Fibroblast of the conjunctiva (primary cell): ENCODE measurements at regions not wholly inside any gene's neighbourhood (a gene's known extent, or its start where the extent isn't known, plus 50 kb on each side); places are given as distances from the start of the nearest gene placed in this dataset.
A peak's percentile ranks its signal among the peaks of the same experiment; 100 is the strongest.

ENCODE experiments used
- DNase-seq: peaks from one replicate; pipeline ENCODE4 v3.0.0-alpha.2; 2010; ENCODE audit warnings: low read depth

GRCh38 chr4:32042486-32043247 lies 1322.5 kb downstream of the PCDH7 start:
- no peak for DNase-seq

- no peak for DNase-seq
Observed at GRCh38 chr4:32043248-32043633, 1323.1 kb downstream of the PCDH7 start.

- no peak for DNase-seq
Observed at GRCh38 chr4:32061916-32062315, 1341.7 kb downstream of the PCDH7 start.

GRCh38 chr4:32073542-32073941 lies 1353.4 kb downstream of the PCDH7 start:
- DNase-seq, result no peak

GRCh38 chr4:32087211-32087610 lies 1367.0 kb downstream of the PCDH7 start:
- no peak for DNase-seq

GRCh38 chr4:32094987-32095386 lies 1374.8 kb downstream of the PCDH7 start:
- no peak for DNase-seq

- DNase-seq, result no peak
Observed at GRCh38 chr4:32102896-32103295, 1382.7 kb downstream of the PCDH7 start.

- no peak for DNase-seq
Observed at GRCh38 chr4:32106767-32107166, 1386.6 kb downstream of the PCDH7 start.

- no peak for DNase-seq
Observed at GRCh38 chr4:32112891-32113290, 1392.7 kb downstream of the PCDH7 start.

- DNase-seq, result no peak
Observed at GRCh38 chr4:32117693-32118092, 1397.5 kb downstream of the PCDH7 start.

GRCh38 chr4:32119907-32120306 lies 1399.7 kb downstream of the PCDH7 start:
- DNase-seq, result no peak

- DNase-seq, result no peak
Observed at GRCh38 chr4:32128549-32128948, 1408.4 kb downstream of the PCDH7 start.

- DNase-seq, result no peak
Observed at GRCh38 chr4:32129967-32130366, 1409.8 kb downstream of the PCDH7 start.

GRCh38 chr4:32133141-32133540 lies 1413.0 kb downstream of the PCDH7 start:
- no peak for DNase-seq

- no peak for DNase-seq
Observed at GRCh38 chr4:32133734-32134133, 1413.6 kb downstream of the PCDH7 start.

GRCh38 chr4:32135642-32136041 lies 1415.5 kb downstream of the PCDH7 start:
- DNase-seq, result peak; percentile 27

- DNase-seq, result no peak
Observed at GRCh38 chr4:32136081-32136787, 1416.1 kb downstream of the PCDH7 start.

GRCh38 chr4:32140636-32141035 lies 1420.5 kb downstream of the PCDH7 start:
- DNase-seq, result peak; percentile 59

GRCh38 chr4:32142075-32142474 lies 1421.9 kb downstream of the PCDH7 start:
- no peak for DNase-seq

GRCh38 chr4:32145987-32146386 lies 1425.8 kb downstream of the PCDH7 start:
- no peak for DNase-seq

GRCh38 chr4:32147446-32148085 lies 1427.4 kb downstream of the PCDH7 start:
- DNase-seq, result no peak

- no peak for DNase-seq
Observed at GRCh38 chr4:32148111-32148666, 1428.0 kb downstream of the PCDH7 start.

- no peak for DNase-seq
Observed at GRCh38 chr4:32158961-32159360, 1438.8 kb downstream of the PCDH7 start.
